ENCODE measurements at regions not wholly inside any gene's neighbourhood (a gene's known extent, or its start where the extent isn't known, plus 50 kb on each side); places are given as distances from the start of the nearest gene placed in this dataset.

GRCh38 chr2:142791335-142791734 is 86.1 kb upstream of the KYNU start:
- no peaks in the 10 kb centered on the region for H3K36me3 ChIP-seq (ENCODE audit: control insufficient read depth, insufficient read depth, low read length)
- intact Hi-C loops (cut with micrococcal nuclease; ENCODE audit: unreplicated experiment), result no loop called here
- no peak overlapping the region for H3K4me3 ChIP-seq (ENCODE audit: low read depth in 2 of 2, low read length in 2 of 2)
- no TSS peak for BruUV-seq (replicated peaks)
- H3K27ac ChIP-seq (ENCODE audit: low read length), result no peak overlapping the region
- no peak for ATAC-seq
- no peak for TF ChIP-seq POLR2AphosphoS5 (IDR thresholded peaks at IDR 0.05; ENCODE audit: low read depth, low read length)
- no peak for TF ChIP-seq REST (IDR thresholded peaks at IDR 0.05; ENCODE audit: insufficient read depth in 1 of 2, low read depth in 2 of 2, low read length in 1 of 2)
- no peak for TF ChIP-seq CTCF (IDR thresholded peaks at IDR 0.05)
- no peak for TF ChIP-seq SIN3A (IDR thresholded peaks at IDR 0.05; ENCODE audit: borderline replicate concordance, insufficient read depth, low read depth, low read length)
- TF ChIP-seq TCF7L2 (IDR thresholded peaks at IDR 0.05; ENCODE audit: low read depth, low read length), result no peak
- ChIA-PET CTCF (no interaction called here), POLR2A (no interaction called here)
- H3K27me3 ChIP-seq (ENCODE audit: control insufficient read depth, insufficient read depth, low read length), result no peaks in the 10 kb centered on the region
- no peak for DNase-seq (ENCODE audit: low read depth, low spot score)
- in situ Hi-C loops (cut with HindIII; ENCODE audit: low pct_unique_long_range_greater_than_20kb, low sequenced_read_pairs), result no loop called here
- H3K4me1 ChIP-seq (ENCODE audit: control insufficient read depth, insufficient read depth, low read length), result no peaks in the 10 kb centered on the region
- H3K9me3 ChIP-seq (ENCODE audit: control insufficient read depth, insufficient read depth, low read depth, low read length), result no peaks in the 10 kb centered on the region

GRCh38 chr2:142786918-142787702 is 90.4 kb upstream of the KYNU start:
- Histone ChIP-seq H3K4me3 (ENCODE audit: low read depth in 2 of 2, low read length in 2 of 2) (no peak overlapping the region), H3K4me1 (ENCODE audit: control insufficient read depth, insufficient read depth, low read length) (no peaks in the 10 kb centered on the region), H3K27me3 (ENCODE audit: control insufficient read depth, insufficient read depth, low read length) (no peaks in the 10 kb centered on the region), H3K9me3 (ENCODE audit: control insufficient read depth, insufficient read depth, low read depth, low read length) (no peaks in the 10 kb centered on the region), H3K27ac (ENCODE audit: low read length) (no peak overlapping the region), H3K36me3 (ENCODE audit: control insufficient read depth, insufficient read depth, low read length) (no peaks in the 10 kb centered on the region)
- TF ChIP-seq REST (IDR thresholded peaks at IDR 0.05; ENCODE audit: insufficient read depth in 1 of 2, low read depth in 2 of 2, low read length in 1 of 2), result no peak
- TF ChIP-seq CTCF (IDR thresholded peaks at IDR 0.05), result no peak
- no peak for TF ChIP-seq POLR2AphosphoS5 (IDR thresholded peaks at IDR 0.05; ENCODE audit: low read depth, low read length)
- no peak for TF ChIP-seq TCF7L2 (IDR thresholded peaks at IDR 0.05; ENCODE audit: low read depth, low read length)
- no peak for TF ChIP-seq SIN3A (IDR thresholded peaks at IDR 0.05; ENCODE audit: borderline replicate concordance, insufficient read depth, low read depth, low read length)
- in situ Hi-C loops (cut with HindIII; ENCODE audit: low pct_unique_long_range_greater_than_20kb, low sequenced_read_pairs) (no loop called here), intact Hi-C loops (cut with micrococcal nuclease; ENCODE audit: unreplicated experiment) (no loop called here)
- ATAC-seq (no peak), DNase-seq (ENCODE audit: low read depth, low spot score) (no peak)
- ChIA-PET POLR2A (no interaction called here), CTCF (no interaction called here)
- no TSS peak for BruUV-seq (replicated peaks)
